Neuronal stem cell (in vitro differentiated cells): ENCODE measurements at regions not wholly inside any gene's neighbourhood (a gene's known extent, or its start where the extent isn't known, plus 50 kb on each side); places are given as distances from the start of the nearest gene placed in this dataset.
A peak's percentile ranks its signal among the peaks of the same experiment; 100 is the strongest.

Source experiments
- DNase-seq: peaks from one replicate; pipeline ENCODE4 v3.0.0-alpha.2; 2013; ENCODE audit warnings: low spot score
- H2AFZ ChIP-seq: one replicate; pipeline ENCODE4 v1.6.1; 2013; ENCODE audit warnings: mild to moderate bottlenecking, low read length, inconsistent platforms
- H2AK5ac ChIP-seq: 2 replicates; pipeline ENCODE4 v1.6.1; 2013; ENCODE audit warnings: low read depth, mild to moderate bottlenecking, inconsistent platforms, low read length, moderate library complexity, mixed read lengths
- H2BK120ac ChIP-seq: 2 replicates; pipeline ENCODE4 v1.6.1; 2013; ENCODE audit warnings: low read depth, mild to moderate bottlenecking, inconsistent platforms, low read length, moderate library complexity, mixed read lengths
- H2BK12ac ChIP-seq: one replicate; pipeline ENCODE4 v1.6.1; 2013; ENCODE audit warnings: low read length, inconsistent platforms
- H2BK15ac ChIP-seq: 2 replicates; pipeline ENCODE4 v1.6.1; 2013; ENCODE audit warnings: mild to moderate bottlenecking, low read length, inconsistent platforms, mixed read lengths
- H2BK5ac ChIP-seq: one replicate; pipeline ENCODE4 v1.6.1; 2013; ENCODE audit warnings: inconsistent platforms, mild to moderate bottlenecking, low read length, moderate library complexity
- H3K14ac ChIP-seq: one replicate; pipeline ENCODE4 v1.6.1; 2013; ENCODE audit warnings: low read length, inconsistent platforms
- H3K18ac ChIP-seq: 2 replicates; pipeline ENCODE4 v1.6.1; 2013; ENCODE audit warnings: low read length, inconsistent platforms
- H3K23ac ChIP-seq: 2 replicates; pipeline ENCODE4 v1.6.1; 2013; ENCODE audit warnings: low read depth, mild to moderate bottlenecking, mixed read lengths, low read length, inconsistent platforms; ENCODE audit not compliant: poor library complexity
- H3K27ac ChIP-seq: replicated peaks from 3 replicates; pipeline ENCODE4 v1.5.1; 2013; ENCODE audit warnings: low read length, inconsistent platforms
- H3K27me3 ChIP-seq, 3 experiments: 2 replicates each; pipeline ENCODE4 v1.6.1; 2013; ENCODE audit warnings: low read length in 3 of 3, mild to moderate bottlenecking in 2 of 3, inconsistent platforms in 1 of 3, low read depth in 1 of 3, mixed read lengths in 1 of 3, moderate library complexity in 1 of 3; ENCODE audit not compliant: control insufficient read depth in 3 of 3, insufficient read depth in 3 of 3
- H3K36me3 ChIP-seq, 2 donors: replicated peaks in 1 of 2; 2 replicates each; pipeline ENCODE4 v1.6.1; 2013; ENCODE audit warnings: low read length in 2 of 2; ENCODE audit not compliant: control insufficient read depth in 2 of 2, insufficient read depth in 2 of 2
- H3K4ac ChIP-seq: 2 replicates; pipeline ENCODE4 v1.6.1; 2013; ENCODE audit warnings: inconsistent platforms, mild to moderate bottlenecking, low read length, moderate library complexity
- H3K4me1 ChIP-seq, 2 donors: 1 replicate in 1 of 2; 2 replicates in 1 of 2; pipeline ENCODE4 v1.6.1; 2013; ENCODE audit warnings: low read length in 2 of 2, low read depth in 1 of 2; ENCODE audit not compliant: control insufficient read depth in 2 of 2, insufficient read depth in 1 of 2
- H3K4me2 ChIP-seq: one replicate; pipeline ENCODE4 v1.6.1; 2013; ENCODE audit warnings: mild to moderate bottlenecking, low read length, inconsistent platforms; ENCODE audit not compliant: insufficient read depth, poor library complexity, severe bottlenecking
- H3K4me3 ChIP-seq, 2 donors: 2 replicates each; pipeline ENCODE4 v1.5.1; 2013; ENCODE audit warnings: low read length in 2 of 2, mild to moderate bottlenecking in 2 of 2, inconsistent platforms in 1 of 2, moderate library complexity in 1 of 2
- H3K79me1 ChIP-seq: one replicate; pipeline ENCODE4 v1.6.1; 2013; ENCODE audit warnings: low read depth, mild to moderate bottlenecking, inconsistent platforms, low read length, moderate library complexity
- H3K9ac ChIP-seq: one replicate; pipeline ENCODE4 v1.6.1; 2013; ENCODE audit warnings: mild to moderate bottlenecking, low read depth, low read length, inconsistent platforms; ENCODE audit not compliant: poor library complexity
- H3K9me3 ChIP-seq, 2 donors: replicated peaks in 1 of 2; 2 replicates each; pipeline versions ENCODE3 to v1.6.1; 2013; ENCODE audit warnings: low read length in 2 of 2, mild to moderate bottlenecking in 2 of 2, inconsistent platforms in 1 of 2, low read depth in 1 of 2, mixed read lengths in 1 of 2, moderate library complexity in 1 of 2; ENCODE audit not compliant: control insufficient read depth in 2 of 2, insufficient read depth in 1 of 2
- H4K8ac ChIP-seq: one replicate; pipeline ENCODE4 v1.6.1; 2013; ENCODE audit warnings: low read depth, mild to moderate bottlenecking, inconsistent platforms, low read length, moderate library complexity
- H4K91ac ChIP-seq: one replicate; pipeline ENCODE4 v1.6.1; 2013; ENCODE audit warnings: low read length, low read depth, mild to moderate bottlenecking, inconsistent platforms; ENCODE audit not compliant: poor library complexity
- WGBS, 2 donors: extraction: QIAGEN DNeasy Blood & Tissue Kit; methylation state at CpG; one replicate each; pipeline ENCODE4 v1.1.7; 2013; ENCODE audit warnings: missing lambda C conversion rate in 2 of 2, mixed read lengths in 1 of 2; ENCODE audit not compliant: insufficient read length in 2 of 2, insufficient replicate concordance in 1 of 2; ENCODE audit errors: extremely low coverage in 2 of 2; 5-methylcytosine and 5-hydroxymethylcytosine counted together

DNA sequence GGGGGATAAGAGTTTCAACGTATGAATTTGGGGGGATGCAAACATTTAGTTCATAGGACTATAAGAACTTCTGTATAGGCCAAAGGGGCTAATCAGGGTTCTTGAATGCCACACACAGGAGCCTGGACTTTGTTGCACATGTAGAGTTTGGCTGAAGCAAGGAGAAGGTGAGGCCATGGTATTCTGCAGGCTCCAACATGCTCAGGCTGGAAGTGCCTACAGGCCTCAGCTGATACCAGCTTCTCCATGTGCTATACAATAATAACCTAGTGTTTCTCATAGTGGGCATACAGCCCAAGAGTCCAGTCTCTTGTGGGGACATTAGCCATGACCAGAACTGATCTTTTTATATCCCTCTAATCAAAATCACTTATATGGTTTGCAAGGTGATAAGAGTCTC, 399.7 kb upstream of the MCTP2 start:
- no CpG with 5 or more reads among the region's 1 CpG for WGBS, 2 donors

DNA sequence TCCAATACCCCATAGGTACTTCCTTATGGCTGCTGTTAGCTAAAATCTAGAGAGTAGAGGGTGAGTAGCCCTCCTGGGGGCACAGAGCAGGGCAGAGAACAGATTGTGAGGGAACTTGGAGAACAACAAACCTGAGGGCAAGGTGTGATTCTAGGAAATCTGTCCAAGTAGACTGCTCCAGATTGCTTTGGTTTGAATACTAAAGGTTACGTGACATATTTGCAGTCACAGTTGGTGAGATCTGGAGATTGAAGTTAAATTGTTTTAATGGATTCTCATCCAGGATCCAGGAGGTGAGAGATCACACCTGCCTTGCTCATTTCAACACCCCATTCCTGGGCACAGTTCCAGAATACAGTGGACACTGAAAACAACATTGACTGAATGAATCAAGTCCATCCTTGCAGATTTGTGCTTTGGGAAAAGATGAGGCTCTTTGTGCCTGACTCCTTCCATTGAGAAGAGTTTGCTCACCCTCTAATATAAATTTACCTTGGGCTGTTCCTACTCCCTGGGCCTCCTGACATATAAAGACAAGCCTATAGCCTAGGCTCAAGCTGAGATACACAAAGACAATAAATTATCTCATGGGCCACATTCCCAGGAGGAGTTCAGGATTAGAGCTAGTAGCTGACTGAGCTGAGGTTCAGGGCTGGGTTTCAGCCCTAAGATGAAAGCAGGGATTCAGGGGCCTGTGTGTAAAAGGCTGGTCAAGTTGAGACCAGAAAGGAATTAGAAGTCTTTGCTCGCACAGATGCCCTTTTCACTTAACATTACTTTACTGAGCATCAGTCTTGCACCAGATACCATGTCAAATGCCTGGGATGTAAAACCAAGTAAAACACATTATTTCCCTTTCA, 400.9 kb upstream of the MCTP2 start:
- no peak for DNase-seq
- H3K14ac ChIP-seq = no peak overlapping the region
- no peaks in the 10 kb centered on the region for H3K79me1 ChIP-seq
- H3K4me1 ChIP-seq = peaks cover 16 to 17% of the 10 kb centered on the region in 2 donors
- WGBS, 2 donors = no CpG with 5 or more reads among the region's 2 CpGs
- no peak overlapping the region for H2BK15ac ChIP-seq
- H3K36me3 ChIP-seq = no peaks in the 10 kb centered on the region
- no peak overlapping the region for H3K4ac ChIP-seq
- no peak overlapping the region for H2AK5ac ChIP-seq
- H3K4me3 ChIP-seq = no peak overlapping the region
- no peak overlapping the region for H3K23ac ChIP-seq
- H2AFZ ChIP-seq = peak overlapping the region; percentile 40
- no peak overlapping the region for H2BK5ac ChIP-seq
- H3K18ac ChIP-seq = no peak overlapping the region
- H2BK12ac ChIP-seq = no peak overlapping the region
- H3K27ac ChIP-seq = no peak overlapping the region
- H3K9ac ChIP-seq = no peak overlapping the region
- H4K8ac ChIP-seq = no peak overlapping the region
- no peak overlapping the region for H2BK120ac ChIP-seq
- no peak overlapping the region for H4K91ac ChIP-seq
- no peaks in the 10 kb centered on the region for H3K27me3 ChIP-seq
- no peaks in the 10 kb centered on the region for H3K9me3 ChIP-seq
- no peak overlapping the region for H3K4me2 ChIP-seq

More for the DNA sequence above, 399.7 kb upstream of the MCTP2 start:
- Histone ChIP-seq H3K9me3 (no peaks in the 10 kb centered on the region), H2AK5ac (no peak overlapping the region), H4K8ac (no peak overlapping the region), H3K36me3 (no peaks in the 10 kb centered on the region), H3K4me2 (no peak overlapping the region), H3K4me1 (peaks cover 15 to 17% of the 10 kb centered on the region in 2 donors), H3K27me3 (no peaks in the 10 kb centered on the region), H3K4me3 (no peak overlapping the region), H2BK15ac (no peak overlapping the region), H3K14ac (no peak overlapping the region), H2BK5ac (no peak overlapping the region), H3K79me1 (no peaks in the 10 kb centered on the region), H3K9ac (no peak overlapping the region), H2AFZ (no peak overlapping the region), H3K23ac (no peak overlapping the region), H3K27ac (no peak overlapping the region), H4K91ac (no peak overlapping the region), H3K18ac (no peak overlapping the region), H3K4ac (no peak overlapping the region), H2BK120ac (no peak overlapping the region), H2BK12ac (no peak overlapping the region)
- DNase-seq = no peak

GRCh38 chr15:93829115-93829870, 402.1 kb upstream of the MCTP2 start:
- Histone ChIP-seq H3K79me1 (no peaks in the 10 kb centered on the region), H2BK120ac (no peak overlapping the region), H3K18ac (no peak overlapping the region), H2BK12ac (no peak overlapping the region), H2BK5ac (no peak overlapping the region), H3K14ac (no peak overlapping the region), H3K27me3 (no peaks in the 10 kb centered on the region), H3K4ac (no peak overlapping the region), H3K4me2 (no peak overlapping the region), H2AFZ (no peak overlapping the region), H2BK15ac (no peak overlapping the region), H2AK5ac (no peak overlapping the region), H4K8ac (no peak overlapping the region), H3K23ac (no peak overlapping the region), H3K27ac (no peak overlapping the region), H3K36me3 (no peaks in the 10 kb centered on the region), H4K91ac (no peak overlapping the region), H3K4me1 (peaks cover 15 to 17% of the 10 kb centered on the region in 2 donors), H3K4me3 (no peak overlapping the region), H3K9ac (no peak overlapping the region), H3K9me3 (no peaks in the 10 kb centered on the region)
- DNase-seq = no peak
- no CpG with 5 or more reads among the region's 10 CpGs for WGBS, 2 donors

- Histone ChIP-seq H3K4me3 (no peak overlapping the region), H3K23ac (no peak overlapping the region), H2BK120ac (no peak overlapping the region), H3K36me3 (no peaks in the 10 kb centered on the region), H3K27me3 (no peaks in the 10 kb centered on the region), H2AFZ (no peak overlapping the region), H3K4ac (no peak overlapping the region), H4K8ac (no peak overlapping the region), H3K18ac (no peak overlapping the region), H3K9me3 (no peaks in the 10 kb centered on the region), H3K9ac (no peak overlapping the region), H3K14ac (no peak overlapping the region), H2BK12ac (no peak overlapping the region), H2BK5ac (no peak overlapping the region), H3K4me1 (peaks cover 15 to 17% of the 10 kb centered on the region in 2 donors), H2BK15ac (no peak overlapping the region), H3K27ac (no peak overlapping the region), H2AK5ac (no peak overlapping the region), H4K91ac (no peak overlapping the region), H3K4me2 (no peak overlapping the region), H3K79me1 (no peaks in the 10 kb centered on the region)
- no CpG with 5 or more reads among the region's 4 CpGs for WGBS, 2 donors
- DNase-seq = no peak
Measured at GRCh38 chr15:93826790-93827189, 404.6 kb upstream of the MCTP2 start.
